ENCODE measurements at regions not wholly inside any gene's neighbourhood (a gene's known extent, or its start where the extent isn't known, plus 50 kb on each side); places are given as distances from the start of the nearest gene placed in this dataset.
"Not testable (repeated sequence)": the region's sequence is repeated elsewhere in the genome, so short reads cannot be mapped to it uniquely, and the experiment has no call there.

DNA sequence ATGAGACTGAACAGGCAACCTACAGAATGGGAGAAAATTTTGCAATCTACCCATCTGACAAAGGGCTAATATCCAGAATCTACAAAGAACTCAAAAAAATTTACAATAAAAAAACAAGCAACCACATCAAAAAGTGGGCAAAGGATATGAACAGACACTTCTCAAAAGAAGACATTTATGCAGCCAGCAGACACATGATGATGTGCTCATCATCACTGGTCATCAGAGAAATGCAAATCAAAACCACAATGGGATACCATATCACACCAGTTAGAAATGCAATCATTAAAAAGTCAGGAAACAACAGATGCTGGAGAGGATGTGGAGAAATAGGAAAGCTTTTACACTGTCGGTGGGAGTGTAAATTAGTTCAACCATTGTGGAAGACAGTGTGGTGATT, 51.7 kb upstream of the PAXBP1 start:
- not testable (repeated sequence) for H3K36me3 Mint-ChIP-seq, H3K27me3 Mint-ChIP-seq, H3K9me3 Mint-ChIP-seq, H3K4me1 Mint-ChIP-seq, H3K4me3 Mint-ChIP-seq, H3K27ac Mint-ChIP-seq

- Mint-ChIP-seq H3K4me3 (no peak overlapping the region), H3K27ac (no peak overlapping the region), H3K27me3 (peaks cover 3% of the 10 kb centered on the region), H3K9me3 (peaks cover 0 to 4% (median 0%) of the 10 kb centered on the region in 3 donors), H3K4me1 (no peaks in the 10 kb centered on the region), H3K36me3 (no peaks in the 10 kb centered on the region)
These were observed 53.4 kb upstream of the PAXBP1 start for GRCh38 chr21:32824950-32825349.

DNA sequence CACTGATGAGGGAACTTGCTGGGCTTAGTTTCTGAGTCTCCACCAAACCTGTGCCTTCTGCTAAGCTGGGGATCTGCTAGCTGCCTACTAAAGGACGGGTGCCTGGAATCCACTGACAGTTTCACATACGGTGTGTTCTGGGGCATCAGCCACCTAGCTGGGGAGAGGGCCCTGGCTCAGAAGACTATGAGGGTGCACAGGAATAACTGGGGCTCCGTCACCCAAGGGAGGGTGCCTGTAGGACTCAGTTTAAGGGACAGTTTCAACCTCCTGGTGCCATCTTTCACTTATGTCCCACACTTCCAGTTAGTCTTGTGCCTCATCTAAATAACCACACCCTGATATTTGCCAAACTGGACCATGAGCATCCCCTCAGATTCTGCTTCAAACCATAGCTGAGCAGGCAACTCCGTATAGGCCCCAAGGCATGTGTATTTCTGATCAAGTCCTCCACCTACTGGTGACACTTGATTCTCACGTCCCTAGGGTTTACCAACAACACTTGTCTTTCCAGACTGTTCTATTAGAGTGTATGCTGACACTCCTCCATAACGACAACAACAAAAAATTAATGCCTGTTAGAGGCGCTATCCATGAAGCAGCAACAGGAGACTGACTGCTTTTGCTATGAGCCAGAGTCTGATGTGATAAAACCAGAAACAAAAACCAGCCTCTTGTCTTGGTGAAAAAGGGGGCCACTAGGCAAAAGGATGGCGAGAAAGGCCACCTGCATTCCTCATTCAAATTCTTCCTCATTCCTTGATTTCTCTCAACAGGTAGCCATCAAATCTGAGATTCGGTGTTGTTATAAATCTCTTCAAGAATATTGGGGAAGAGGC, 55.0 kb upstream of the PAXBP1 start:
- H3K9me3 Mint-ChIP-seq = peaks cover 0 to 4% (median 0%) of the 10 kb centered on the region in 3 donors
- H3K4me1 Mint-ChIP-seq = no peaks in the 10 kb centered on the region
- no peak overlapping the region for H3K4me3 Mint-ChIP-seq
- H3K36me3 Mint-ChIP-seq = no peaks in the 10 kb centered on the region
- H3K27ac Mint-ChIP-seq = no peak overlapping the region
- peaks cover 1% of the 10 kb centered on the region for H3K27me3 Mint-ChIP-seq

- no peaks in the 10 kb centered on the region for H3K36me3 Mint-ChIP-seq
- H3K4me3 Mint-ChIP-seq = no peak overlapping the region
- peaks cover 0 to 4% (median 0%) of the 10 kb centered on the region in 3 donors for H3K9me3 Mint-ChIP-seq
These were observed 57.4 kb upstream of the PAXBP1 start for GRCh38 chr21:32828908-32829307.

GRCh38 chr21:32829504-32829903, 57.9 kb upstream of the PAXBP1 start:
- no peaks in the 10 kb centered on the region for H3K36me3 Mint-ChIP-seq
- H3K27ac Mint-ChIP-seq = no peak overlapping the region
- H3K4me3 Mint-ChIP-seq = no peak overlapping the region
- H3K9me3 Mint-ChIP-seq = peaks cover 0 to 4% (median 0%) of the 10 kb centered on the region in 3 donors
- peaks cover 1% of the 10 kb centered on the region for H3K27me3 Mint-ChIP-seq
- H3K4me1 Mint-ChIP-seq = no peaks in the 10 kb centered on the region

More at GRCh38 chr21:32828908-32829307, 57.4 kb upstream of the PAXBP1 start:
- peaks cover 1% of the 10 kb centered on the region for H3K27me3 Mint-ChIP-seq
- no peak overlapping the region for H3K27ac Mint-ChIP-seq
- H3K4me1 Mint-ChIP-seq = no peaks in the 10 kb centered on the region

DNA sequence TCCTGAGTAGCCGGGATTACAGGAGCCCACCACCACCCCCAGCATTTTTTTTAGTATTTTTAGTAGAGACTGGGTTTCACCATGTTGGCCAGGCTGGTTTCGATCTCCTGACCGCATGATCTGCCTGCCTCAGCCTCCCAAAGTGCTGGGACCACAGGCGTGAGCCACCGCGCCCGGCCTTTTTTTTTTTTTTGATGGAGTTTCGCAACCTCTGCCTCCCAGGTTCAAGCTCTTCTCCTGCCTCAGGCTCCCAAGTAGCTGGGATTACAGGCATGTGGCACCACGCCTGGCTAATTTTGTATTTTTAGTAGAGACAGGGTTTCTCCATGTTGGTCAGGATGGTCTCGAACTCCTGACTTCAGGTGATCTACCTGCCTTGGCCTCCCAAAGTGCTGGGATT, 60.2 kb upstream of the PAXBP1 start:
- H3K27me3 Mint-ChIP-seq, H3K4me1 Mint-ChIP-seq, H3K27ac Mint-ChIP-seq, H3K9me3 Mint-ChIP-seq, H3K4me3 Mint-ChIP-seq, H3K36me3 Mint-ChIP-seq: not testable (repeated sequence)

- Mint-ChIP-seq H3K9me3 (peaks cover 4 to 9% (median 5%) of the 10 kb centered on the region in 3 donors), H3K27ac (no peak overlapping the region), H3K36me3 (no peaks in the 10 kb centered on the region), H3K4me1 (no peaks in the 10 kb centered on the region), H3K4me3 (no peak overlapping the region), H3K27me3 (peaks cover 6% of the 10 kb centered on the region)
These were observed 62.8 kb upstream of the PAXBP1 start for GRCh38 chr21:32834211-32834915.

GRCh38 chr21:32834916-32835235, 63.3 kb upstream of the PAXBP1 start:
- H3K36me3 Mint-ChIP-seq = no peaks in the 10 kb centered on the region
- peaks cover 6% of the 10 kb centered on the region for H3K27me3 Mint-ChIP-seq
- H3K9me3 Mint-ChIP-seq = peaks cover 4 to 9% (median 5%) of the 10 kb centered on the region in 3 donors
- no peak overlapping the region for H3K4me3 Mint-ChIP-seq
- no peak overlapping the region for H3K27ac Mint-ChIP-seq
- H3K4me1 Mint-ChIP-seq = no peaks in the 10 kb centered on the region

- H3K4me3 Mint-ChIP-seq = no peak overlapping the region
- H3K36me3 Mint-ChIP-seq = no peaks in the 10 kb centered on the region
- peaks cover 3 to 4% (median 4%) of the 10 kb centered on the region in 3 donors for H3K9me3 Mint-ChIP-seq
- H3K27me3 Mint-ChIP-seq = peaks cover 8% of the 10 kb centered on the region
- H3K4me1 Mint-ChIP-seq = peaks cover 0 to 2% (median 0%) of the 10 kb centered on the region in 3 donors
- no peak overlapping the region for H3K27ac Mint-ChIP-seq
These were observed 70.6 kb upstream of the PAXBP1 start for GRCh38 chr21:32842146-32842545.

DNA sequence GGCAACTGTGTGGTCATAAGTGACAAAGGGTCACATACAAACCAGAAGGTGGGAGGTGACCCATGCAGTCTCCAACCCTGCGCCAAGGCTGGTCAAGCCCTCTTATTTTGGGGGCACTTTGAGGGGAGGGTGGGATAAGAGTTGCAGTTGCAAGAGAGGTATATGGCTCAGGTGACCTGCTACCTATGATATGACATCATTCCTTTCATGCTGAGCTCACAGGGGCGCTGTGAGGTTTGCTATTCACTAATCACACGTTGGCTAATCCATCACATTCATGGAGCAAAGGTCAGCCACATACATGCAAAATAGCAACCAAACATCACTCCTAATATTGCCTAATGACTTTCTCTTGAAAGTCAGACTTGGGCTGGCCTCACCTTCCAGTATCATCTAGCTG, 72.0 kb upstream of the PAXBP1 start:
- peaks cover 0 to 2% (median 0%) of the 10 kb centered on the region in 3 donors for H3K4me1 Mint-ChIP-seq
- no peak overlapping the region for H3K27ac Mint-ChIP-seq
- peaks cover 0 to 2% (median 0%) of the 10 kb centered on the region in 3 donors for H3K9me3 Mint-ChIP-seq
- peaks cover 5% of the 10 kb centered on the region for H3K27me3 Mint-ChIP-seq
- no peaks in the 10 kb centered on the region for H3K36me3 Mint-ChIP-seq
- no peak overlapping the region for H3K4me3 Mint-ChIP-seq

DNA sequence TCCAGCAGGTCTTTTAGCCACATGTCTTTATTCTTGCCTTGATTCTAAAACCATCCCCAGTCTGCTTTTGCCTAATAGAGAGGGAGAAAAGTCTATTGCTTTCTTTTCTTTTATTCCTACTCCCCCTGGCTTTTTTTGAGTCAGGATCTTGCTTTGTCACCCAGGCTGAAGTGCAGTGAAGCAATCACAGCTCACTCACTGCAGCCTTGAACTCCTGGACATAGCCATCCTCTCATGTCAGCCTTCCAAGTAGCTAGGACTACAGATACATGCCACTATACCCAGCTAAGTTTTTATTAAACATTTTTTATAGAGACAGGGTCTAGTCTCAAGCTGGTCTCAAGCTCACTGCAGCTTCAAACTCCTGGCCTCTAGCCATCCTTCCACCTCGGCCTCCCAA, 72.5 kb upstream of the PAXBP1 start:
- H3K27me3 Mint-ChIP-seq = peaks cover 5% of the 10 kb centered on the region
- H3K4me1 Mint-ChIP-seq = peaks cover 0 to 2% (median 0%) of the 10 kb centered on the region in 3 donors
- H3K9me3 Mint-ChIP-seq = peaks cover 0 to 2% (median 0%) of the 10 kb centered on the region in 3 donors
- H3K27ac Mint-ChIP-seq = no peak overlapping the region
- no peaks in the 10 kb centered on the region for H3K36me3 Mint-ChIP-seq
- no peak overlapping the region for H3K4me3 Mint-ChIP-seq

DNA sequence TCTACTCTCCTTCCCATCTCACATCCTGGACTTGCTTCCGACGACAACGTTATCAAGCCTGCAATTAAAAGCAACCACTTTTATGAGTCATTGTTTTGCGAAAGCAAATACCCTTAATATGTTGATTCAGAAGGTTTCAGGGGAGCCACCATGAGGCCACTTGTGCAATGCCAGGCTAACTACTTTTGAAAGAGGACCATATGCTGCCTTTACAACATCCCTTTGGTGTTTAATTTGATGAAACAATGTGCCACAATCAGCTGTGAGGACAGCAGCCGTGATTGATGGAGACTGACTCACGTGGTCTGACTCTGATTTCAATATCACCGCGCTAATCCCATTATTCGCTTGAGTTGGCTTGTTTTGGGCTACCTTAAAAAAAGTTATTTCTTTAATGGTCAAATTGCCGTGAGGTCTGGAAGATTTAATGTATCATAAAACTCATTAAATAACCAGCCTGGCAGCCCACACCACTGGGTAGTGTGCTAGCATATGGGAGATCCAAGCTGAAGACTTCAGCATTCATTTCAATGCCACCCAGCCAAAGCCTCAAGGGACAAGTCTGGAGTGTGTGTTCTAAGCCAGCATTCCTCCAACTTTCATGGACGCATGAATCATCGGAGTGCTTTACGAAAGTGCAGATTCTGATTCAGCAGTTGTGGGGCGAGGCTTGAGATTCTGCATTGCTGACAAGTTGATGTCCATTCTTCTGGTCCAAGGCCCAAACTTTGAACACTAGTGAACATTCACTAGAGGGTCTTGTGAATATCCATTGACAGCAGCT, 73.3 kb upstream of the PAXBP1 start:
- H3K9me3 Mint-ChIP-seq = no peaks in the 10 kb centered on the region
- H3K36me3 Mint-ChIP-seq = no peaks in the 10 kb centered on the region
- H3K4me3 Mint-ChIP-seq = no peak overlapping the region
- H3K4me1 Mint-ChIP-seq = peaks cover 0 to 2% (median 0%) of the 10 kb centered on the region in 3 donors
- H3K27ac Mint-ChIP-seq = no peak overlapping the region
- H3K27me3 Mint-ChIP-seq = peaks cover 5% of the 10 kb centered on the region

DNA sequence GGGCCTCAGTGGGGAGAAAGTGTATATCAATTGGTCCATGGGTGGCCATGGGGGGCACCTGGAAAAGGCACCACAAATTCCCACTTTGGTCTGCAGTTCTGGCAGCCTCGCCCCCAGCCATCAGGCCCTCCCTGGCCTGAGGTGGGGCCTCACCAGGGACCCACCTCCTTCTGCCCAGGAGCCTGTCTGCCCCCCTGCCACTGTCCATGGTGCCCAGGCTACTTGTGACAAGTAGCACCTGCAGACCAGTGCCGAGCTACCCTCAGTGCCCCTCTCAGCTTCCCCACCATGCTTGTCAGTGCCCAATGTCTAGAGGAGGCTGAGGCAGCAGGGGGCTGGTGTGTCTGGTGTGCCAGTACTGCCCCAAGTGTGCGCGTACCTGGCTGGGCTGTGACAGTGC, 87.1 kb upstream of the PAXBP1 start:
- Mint-ChIP-seq H3K27me3 (peaks cover 11% of the 10 kb centered on the region), H3K4me1 (no peaks in the 10 kb centered on the region), H3K36me3 (no peaks in the 10 kb centered on the region), H3K27ac (peak overlapping the region in 1 of 3 donors; percentile 62), H3K4me3 (no peak overlapping the region), H3K9me3 (peaks cover 1 to 22% (median 9%) of the 10 kb centered on the region in 3 donors)

DNA sequence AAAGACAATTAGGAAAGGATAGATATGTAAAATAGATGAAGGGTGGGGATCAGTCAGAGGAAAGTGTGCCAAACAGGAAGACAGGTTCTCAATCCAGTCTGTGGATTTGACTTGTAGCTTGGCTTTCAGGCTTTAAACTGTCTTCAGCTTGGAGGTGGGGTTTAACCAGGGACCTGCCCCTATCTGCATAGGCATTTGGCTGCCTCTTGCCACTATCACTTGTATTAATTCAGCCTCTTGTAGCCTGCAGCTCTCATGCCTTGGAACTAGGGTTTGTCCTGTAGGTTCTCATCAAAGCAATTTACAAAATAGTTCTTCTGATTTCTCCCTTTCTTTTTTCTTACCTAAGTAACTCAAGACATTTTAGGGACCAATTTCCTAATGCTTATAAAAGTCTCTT, 88.8 kb upstream of the PAXBP1 start:
- Mint-ChIP-seq H3K27me3 (peaks cover 11% of the 10 kb centered on the region), H3K27ac (no peak overlapping the region), H3K4me3 (no peak overlapping the region), H3K4me1 (no peaks in the 10 kb centered on the region), H3K9me3 (peaks cover 1 to 22% (median 9%) of the 10 kb centered on the region in 3 donors), H3K36me3 (no peaks in the 10 kb centered on the region)

- Mint-ChIP-seq H3K4me1 (no peaks in the 10 kb centered on the region), H3K27me3 (peaks cover 11% of the 10 kb centered on the region), H3K9me3 (peaks cover 1 to 19% (median 9%) of the 10 kb centered on the region in 3 donors), H3K4me3 (no peak overlapping the region), H3K27ac (no peak overlapping the region), H3K36me3 (no peaks in the 10 kb centered on the region)
These were observed 90.3 kb upstream of the PAXBP1 start for GRCh38 chr21:32861866-32862265.

Data from IgD-negative memory B cell (primary cell).